Omental fat pad (tissue), 3 donors: ENCODE measurements at regions not wholly inside any gene's neighbourhood (a gene's known extent, or its start where the extent isn't known, plus 50 kb on each side); places are given as distances from the start of the nearest gene placed in this dataset.

ENCODE experiments used
- ATAC-seq: fragments of 150-250 bp; one replicate; pipeline ENCODE4 v1.9.1; 2016; ENCODE audit warnings: mild to moderate bottlenecking, moderate library complexity; ENCODE audit not compliant: low FRiP score
- DNase-seq: peaks from one replicate; pipeline ENCODE4 v3.0.0-alpha.2; 2019; ENCODE audit warnings: low spot score
- TF ChIP-seq, protein P1 (sequence below), 3 donors: fragments of 450-650 bp; IDR thresholded peaks; one replicate each; pipeline ENCODE4 v1.5.1; 2016 to 2017; ENCODE audit warnings: antibody characterized with exemption in 3 of 3, mild to moderate bottlenecking in 3 of 3, moderate library complexity in 2 of 3

DNA sequence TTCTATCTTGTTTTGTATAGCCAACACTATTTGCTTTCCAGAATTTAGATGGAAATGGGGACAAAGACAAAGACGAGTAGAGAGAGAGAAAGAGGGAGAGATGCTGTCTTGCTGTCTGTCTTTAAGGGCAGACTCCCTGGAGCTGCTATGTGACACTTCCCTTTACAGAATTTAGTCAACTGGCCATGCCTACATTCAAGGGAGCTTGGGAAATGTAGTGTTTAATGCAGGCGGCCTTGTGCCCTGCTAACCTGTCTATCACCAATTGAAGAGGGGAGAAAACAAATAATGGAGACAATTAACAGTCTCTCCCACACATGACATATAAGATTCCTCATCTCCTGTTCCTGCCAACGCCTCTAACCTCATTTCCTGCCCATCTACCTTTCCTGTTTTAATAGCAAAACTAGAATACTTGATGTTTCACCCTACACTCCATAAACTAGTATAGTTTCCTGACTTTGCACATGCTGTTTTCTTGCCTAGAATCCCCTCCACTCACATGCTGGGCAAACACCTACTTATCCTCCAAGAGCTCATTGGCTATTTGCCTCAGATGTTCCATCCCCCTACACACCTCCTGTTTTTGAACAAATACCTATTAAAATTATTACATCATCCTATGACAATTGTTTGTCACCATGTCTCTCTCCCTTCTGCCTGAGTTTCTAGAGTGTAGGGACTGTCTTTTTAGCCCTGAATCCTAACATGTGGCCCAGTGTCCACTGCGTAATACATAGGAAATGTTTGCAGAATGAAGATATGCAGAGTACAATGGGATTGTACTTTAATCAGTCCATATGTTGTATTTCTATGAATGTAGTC is 117.2 kb downstream of the SLC25A24 start:
- DNase-seq (no peak), ATAC-seq (no peak)
- TF ChIP-seq, protein P1, sequence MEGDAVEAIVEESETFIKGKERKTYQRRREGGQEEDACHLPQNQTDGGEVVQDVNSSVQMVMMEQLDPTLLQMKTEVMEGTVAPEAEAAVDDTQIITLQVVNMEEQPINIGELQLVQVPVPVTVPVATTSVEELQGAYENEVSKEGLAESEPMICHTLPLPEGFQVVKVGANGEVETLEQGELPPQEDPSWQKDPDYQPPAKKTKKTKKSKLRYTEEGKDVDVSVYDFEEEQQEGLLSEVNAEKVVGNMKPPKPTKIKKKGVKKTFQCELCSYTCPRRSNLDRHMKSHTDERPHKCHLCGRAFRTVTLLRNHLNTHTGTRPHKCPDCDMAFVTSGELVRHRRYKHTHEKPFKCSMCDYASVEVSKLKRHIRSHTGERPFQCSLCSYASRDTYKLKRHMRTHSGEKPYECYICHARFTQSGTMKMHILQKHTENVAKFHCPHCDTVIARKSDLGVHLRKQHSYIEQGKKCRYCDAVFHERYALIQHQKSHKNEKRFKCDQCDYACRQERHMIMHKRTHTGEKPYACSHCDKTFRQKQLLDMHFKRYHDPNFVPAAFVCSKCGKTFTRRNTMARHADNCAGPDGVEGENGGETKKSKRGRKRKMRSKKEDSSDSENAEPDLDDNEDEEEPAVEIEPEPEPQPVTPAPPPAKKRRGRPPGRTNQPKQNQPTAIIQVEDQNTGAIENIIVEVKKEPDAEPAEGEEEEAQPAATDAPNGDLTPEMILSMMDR (IDR thresholded peaks at IDR 0.05), result no peak

DNA sequence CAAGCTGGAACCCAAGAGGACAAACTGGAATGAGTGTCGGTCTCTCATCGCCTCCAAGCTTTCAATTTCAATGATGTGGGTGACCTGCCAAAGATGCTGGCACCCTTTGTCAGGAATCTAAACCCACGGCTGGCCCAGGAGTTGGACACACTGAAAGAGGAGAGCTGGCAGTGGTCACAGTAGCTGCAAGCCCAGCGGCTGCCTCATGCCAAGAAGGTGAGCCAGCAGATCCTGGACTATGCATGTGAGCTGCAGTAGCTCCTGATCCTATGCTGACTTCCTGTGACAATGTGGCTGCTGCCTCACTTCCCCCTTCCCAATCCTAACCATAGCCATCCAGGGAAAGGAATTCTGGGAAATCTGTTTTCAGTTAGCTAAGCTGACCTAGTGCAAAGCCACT is 117.0 kb upstream of the VAV3 start:
- ATAC-seq (no peak), DNase-seq (no peak)
- TF ChIP-seq, protein P1 (IDR thresholded peaks at IDR 0.05), result no peak

DNA sequence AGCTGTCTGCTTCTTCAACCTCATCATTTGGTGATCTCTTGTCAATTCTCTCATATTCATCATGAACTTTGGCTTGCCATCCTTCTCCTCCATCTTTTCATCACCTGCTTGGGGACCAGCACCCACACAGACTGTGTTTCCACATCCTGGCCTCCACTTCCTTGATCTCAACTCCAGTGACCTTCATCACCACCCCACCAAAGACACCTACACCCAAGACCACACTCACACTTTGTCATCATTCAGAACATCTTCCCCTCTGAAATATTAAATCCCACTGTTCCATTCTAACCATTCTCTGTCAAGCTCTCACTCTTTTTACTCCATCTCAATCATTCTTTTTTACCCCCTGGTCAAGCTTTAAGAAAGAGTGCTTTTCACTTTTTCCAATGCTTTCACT is 115.5 kb upstream of the VAV3 start:
- DNase-seq (no peak), ATAC-seq (no peak)
- TF ChIP-seq, protein P1 (IDR thresholded peaks at IDR 0.05), result no peak

DNA sequence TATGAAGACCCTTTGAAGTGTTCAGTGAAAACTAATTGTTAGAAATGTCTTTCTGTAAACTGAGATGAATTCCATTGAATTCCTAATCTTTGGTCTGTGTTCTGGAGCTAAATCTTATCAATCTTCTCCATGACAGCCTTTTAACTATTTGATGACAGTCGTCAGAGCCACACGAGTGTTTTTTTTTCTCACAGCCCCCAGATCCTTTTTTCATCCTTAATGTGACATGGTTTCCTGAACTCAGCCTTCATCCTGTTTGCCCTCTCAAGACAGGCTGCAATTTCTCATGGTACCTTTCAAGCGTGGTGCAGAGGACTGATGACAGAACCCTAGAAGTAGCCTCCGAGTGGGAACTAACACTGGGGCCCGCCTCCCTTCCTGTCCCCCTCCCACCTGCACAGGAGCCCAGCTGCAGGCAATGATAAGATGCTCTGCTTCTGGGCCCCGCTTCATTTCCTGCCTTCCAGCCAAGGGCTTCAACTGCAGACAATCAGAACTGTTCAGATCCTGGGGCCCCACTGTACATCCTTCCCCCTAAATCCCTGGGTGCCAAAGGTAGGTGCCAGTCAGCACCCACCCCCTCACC is 114.6 kb upstream of the VAV3 start:
- no peak for DNase-seq
- TF ChIP-seq, protein P1 (IDR thresholded peaks at IDR 0.05), result no peak
- no peak for ATAC-seq

DNA sequence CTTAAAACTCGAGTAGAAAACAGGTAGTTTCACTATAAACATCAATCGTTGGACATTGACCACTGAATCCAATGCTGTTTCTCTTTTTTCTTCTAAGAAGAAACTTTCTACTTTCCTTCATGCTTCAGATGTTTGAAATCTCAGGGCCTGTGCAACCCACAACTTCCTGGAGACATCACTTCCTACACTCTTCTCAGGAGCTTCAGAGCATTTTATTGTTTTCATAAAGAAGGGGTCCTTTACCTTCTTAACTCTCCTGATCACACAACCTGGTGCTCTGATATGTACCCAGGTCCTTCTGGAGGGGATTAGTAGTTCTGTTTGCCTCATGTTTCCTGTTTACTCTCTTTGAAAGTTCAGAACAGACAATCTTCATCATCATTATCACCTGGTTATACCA is 113.0 kb upstream of the VAV3 start:
- TF ChIP-seq, protein P1 (IDR thresholded peaks at IDR 0.05), result no peak
- ATAC-seq (no peak), DNase-seq (no peak)

DNA sequence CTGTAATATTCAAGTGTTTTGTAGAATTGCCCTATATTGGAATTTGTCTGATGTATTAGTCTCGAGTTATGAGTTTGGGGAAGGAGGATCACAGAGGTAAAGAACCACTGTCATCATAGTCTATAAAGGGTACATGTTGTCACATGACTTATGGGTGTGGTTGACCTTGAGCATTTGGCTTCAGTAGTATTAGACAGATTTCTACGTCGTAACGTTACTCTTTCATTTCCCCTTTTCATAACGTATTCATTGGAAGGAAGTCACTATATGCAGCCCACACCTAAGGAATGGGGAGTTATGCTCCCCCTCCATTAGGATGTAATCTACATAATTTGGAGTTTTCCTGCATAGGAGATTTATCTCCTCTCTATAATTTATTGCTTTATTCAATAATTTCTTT is 110.1 kb upstream of the VAV3 start:
- DNase-seq (no peak), ATAC-seq (no peak)
- TF ChIP-seq, protein P1 (IDR thresholded peaks at IDR 0.05), result no peak

DNA sequence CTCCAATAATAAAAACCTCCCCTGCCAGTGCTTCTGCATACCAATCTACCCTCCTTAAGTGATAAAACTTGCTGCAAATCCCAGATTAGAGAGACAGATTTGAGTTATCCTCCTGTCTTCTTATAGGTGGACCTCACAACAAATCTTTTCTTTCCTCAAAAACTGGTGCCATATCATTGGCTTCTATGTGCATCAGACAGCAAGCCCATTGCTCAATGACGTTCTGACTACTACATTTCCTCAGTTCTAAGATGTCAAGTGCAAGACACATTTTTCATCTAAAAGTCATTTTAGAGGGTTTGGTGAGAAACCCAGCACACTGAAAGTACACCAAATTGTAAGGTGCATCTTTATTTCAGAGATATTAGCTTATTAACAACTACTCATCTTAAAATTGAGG is 107.8 kb upstream of the VAV3 start:
- ATAC-seq (no peak), DNase-seq (no peak)
- TF ChIP-seq, protein P1 (IDR thresholded peaks at IDR 0.05), result no peak
